Upper lobe of left lung (tissue), 4 donors: ENCODE measurements at regions not wholly inside any gene's neighbourhood (a gene's known extent, or its start where the extent isn't known, plus 50 kb on each side); places are given as distances from the start of the nearest gene placed in this dataset.

Experiments
- EP300 ChIP-seq, 4 donors: sonication (generic); formaldehyde crosslinking; IDR thresholded peaks; one replicate each; pipeline ENCODE4 v1.5.1; 2017; ENCODE audit warnings: antibody characterized with exemption in 4 of 4, control low read depth in 2 of 4
- POLR2A ChIP-seq, 4 donors: fragments of 450-650 bp; IDR thresholded peaks; one replicate each; pipeline ENCODE4 v1.5.1; 2016 to 2017; ENCODE audit warnings: antibody characterized with exemption in 4 of 4, mild to moderate bottlenecking in 2 of 4
- POLR2AphosphoS5 ChIP-seq, 2 donors: sonication (generic); formaldehyde crosslinking; IDR thresholded peaks; one replicate each; pipeline ENCODE4 v1.5.1; 2017; ENCODE audit warnings: antibody characterized with exemption in 2 of 2
- TF ChIP-seq, protein P1 (sequence below), 6 experiments: fragments of 450-650 bp in 4 of 6; fragments of 200-600 bp in 2 of 6; sonication (generic) in 2 of 6; IDR thresholded peaks; one replicate each; pipeline ENCODE4 v1.5.1; 2016 to 2019; ENCODE audit warnings: antibody characterized with exemption in 6 of 6

DNA sequence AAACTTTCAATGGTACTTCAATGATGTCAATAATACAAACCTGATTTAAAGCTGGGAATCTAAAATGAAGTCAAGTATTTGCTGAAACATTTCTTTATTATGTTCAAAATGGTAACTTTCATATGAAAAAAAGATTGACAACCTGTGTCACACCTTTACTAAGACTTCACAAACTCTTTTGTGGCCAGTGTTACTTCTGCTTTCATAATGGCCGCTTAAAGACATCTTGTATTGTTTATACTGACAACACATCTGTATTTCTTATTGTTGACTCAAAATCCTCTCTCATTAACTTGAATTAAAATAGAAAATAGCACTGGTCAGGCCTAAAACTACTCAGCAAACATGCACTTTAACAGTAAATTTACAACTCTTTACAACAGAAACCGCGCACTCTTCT is 312.3 kb upstream of the CNTN6 start:
- TF ChIP-seq POLR2A (IDR thresholded peaks at IDR 0.05) (no peak), POLR2AphosphoS5 (IDR thresholded peaks at IDR 0.05) (no peak), EP300 (IDR thresholded peaks at IDR 0.05) (no peak)
- TF ChIP-seq, protein P1, sequence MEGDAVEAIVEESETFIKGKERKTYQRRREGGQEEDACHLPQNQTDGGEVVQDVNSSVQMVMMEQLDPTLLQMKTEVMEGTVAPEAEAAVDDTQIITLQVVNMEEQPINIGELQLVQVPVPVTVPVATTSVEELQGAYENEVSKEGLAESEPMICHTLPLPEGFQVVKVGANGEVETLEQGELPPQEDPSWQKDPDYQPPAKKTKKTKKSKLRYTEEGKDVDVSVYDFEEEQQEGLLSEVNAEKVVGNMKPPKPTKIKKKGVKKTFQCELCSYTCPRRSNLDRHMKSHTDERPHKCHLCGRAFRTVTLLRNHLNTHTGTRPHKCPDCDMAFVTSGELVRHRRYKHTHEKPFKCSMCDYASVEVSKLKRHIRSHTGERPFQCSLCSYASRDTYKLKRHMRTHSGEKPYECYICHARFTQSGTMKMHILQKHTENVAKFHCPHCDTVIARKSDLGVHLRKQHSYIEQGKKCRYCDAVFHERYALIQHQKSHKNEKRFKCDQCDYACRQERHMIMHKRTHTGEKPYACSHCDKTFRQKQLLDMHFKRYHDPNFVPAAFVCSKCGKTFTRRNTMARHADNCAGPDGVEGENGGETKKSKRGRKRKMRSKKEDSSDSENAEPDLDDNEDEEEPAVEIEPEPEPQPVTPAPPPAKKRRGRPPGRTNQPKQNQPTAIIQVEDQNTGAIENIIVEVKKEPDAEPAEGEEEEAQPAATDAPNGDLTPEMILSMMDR (IDR thresholded peaks at IDR 0.05), result no peak
